AG09309 (cell line): ENCODE measurements at regions not wholly inside any gene's neighbourhood (a gene's known extent, or its start where the extent isn't known, plus 50 kb on each side); places are given as distances from the start of the nearest gene placed in this dataset.

Experiments
- DNase-seq: peaks from one replicate; pipeline ENCODE4 v3.0.0-alpha.2; 2010; ENCODE audit warnings: low read depth
- H3K4me3 ChIP-seq: 2 replicates; pipeline ENCODE4 v1.5.1; 2011; ENCODE audit warnings: mild to moderate bottlenecking, low read depth, low read length, moderate library complexity; ENCODE audit not compliant: control insufficient read depth
- TF ChIP-seq, protein P1 (sequence below): IDR thresholded peaks from 2 replicates; pipeline ENCODE4 v1.5.1; 2011; ENCODE audit warnings: mild to moderate bottlenecking, low read depth, low read length, inconsistent platforms; ENCODE audit not compliant: insufficient read depth, control insufficient read depth; ENCODE audit errors: missing control alignments

DNA sequence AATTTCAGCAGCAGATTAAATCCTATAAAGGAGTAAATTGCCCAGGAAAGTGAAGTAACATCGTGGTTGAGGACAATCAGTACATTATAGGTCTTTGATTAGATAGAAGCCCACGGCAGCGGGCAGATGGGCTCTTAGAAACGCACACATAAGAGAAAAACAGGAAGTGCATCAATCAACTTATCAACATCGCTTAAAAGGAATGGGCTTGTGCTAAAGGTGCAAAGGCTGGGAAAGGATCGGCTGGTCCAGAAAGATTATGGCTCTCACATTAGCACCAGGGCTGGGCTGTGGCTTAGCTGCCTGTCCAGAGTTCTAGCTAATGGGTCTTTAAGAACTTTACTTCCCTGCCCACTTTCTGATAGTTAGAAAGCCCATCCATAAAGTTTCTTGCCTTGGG lies 292.0 kb upstream of the TNRC6C start:
- no peak for DNase-seq
- H3K4me3 ChIP-seq: no peak overlapping the region
- TF ChIP-seq, protein P1, sequence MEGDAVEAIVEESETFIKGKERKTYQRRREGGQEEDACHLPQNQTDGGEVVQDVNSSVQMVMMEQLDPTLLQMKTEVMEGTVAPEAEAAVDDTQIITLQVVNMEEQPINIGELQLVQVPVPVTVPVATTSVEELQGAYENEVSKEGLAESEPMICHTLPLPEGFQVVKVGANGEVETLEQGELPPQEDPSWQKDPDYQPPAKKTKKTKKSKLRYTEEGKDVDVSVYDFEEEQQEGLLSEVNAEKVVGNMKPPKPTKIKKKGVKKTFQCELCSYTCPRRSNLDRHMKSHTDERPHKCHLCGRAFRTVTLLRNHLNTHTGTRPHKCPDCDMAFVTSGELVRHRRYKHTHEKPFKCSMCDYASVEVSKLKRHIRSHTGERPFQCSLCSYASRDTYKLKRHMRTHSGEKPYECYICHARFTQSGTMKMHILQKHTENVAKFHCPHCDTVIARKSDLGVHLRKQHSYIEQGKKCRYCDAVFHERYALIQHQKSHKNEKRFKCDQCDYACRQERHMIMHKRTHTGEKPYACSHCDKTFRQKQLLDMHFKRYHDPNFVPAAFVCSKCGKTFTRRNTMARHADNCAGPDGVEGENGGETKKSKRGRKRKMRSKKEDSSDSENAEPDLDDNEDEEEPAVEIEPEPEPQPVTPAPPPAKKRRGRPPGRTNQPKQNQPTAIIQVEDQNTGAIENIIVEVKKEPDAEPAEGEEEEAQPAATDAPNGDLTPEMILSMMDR: no peak

DNA sequence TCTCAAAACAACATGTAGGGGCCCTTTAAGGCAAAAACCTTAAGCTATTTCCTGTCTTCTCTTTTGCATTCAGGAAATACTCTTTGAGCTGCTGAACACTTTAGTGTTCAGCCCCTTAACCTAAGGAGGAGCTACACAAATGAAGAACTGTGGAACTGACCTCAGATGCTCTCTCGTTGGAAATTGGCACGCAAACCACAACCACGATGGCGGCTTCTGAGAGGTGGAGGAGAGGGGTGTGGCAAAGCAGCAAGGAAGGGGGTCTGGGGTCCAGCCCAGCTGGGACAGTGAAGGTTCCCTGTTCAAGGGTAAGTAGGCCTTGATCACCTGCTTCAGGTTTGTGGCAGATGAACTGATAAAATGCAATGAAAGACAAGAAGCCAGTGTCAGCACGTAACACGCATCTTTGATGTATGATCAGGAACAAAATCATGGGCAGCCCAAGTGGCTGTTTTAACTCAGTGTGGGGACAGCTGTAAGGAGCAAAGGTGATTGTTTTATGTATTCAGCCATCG lies 291.6 kb upstream of the TNRC6C start:
- H3K4me3 ChIP-seq: no peak overlapping the region
- DNase-seq: no peak
- TF ChIP-seq, protein P1: no peak

DNA sequence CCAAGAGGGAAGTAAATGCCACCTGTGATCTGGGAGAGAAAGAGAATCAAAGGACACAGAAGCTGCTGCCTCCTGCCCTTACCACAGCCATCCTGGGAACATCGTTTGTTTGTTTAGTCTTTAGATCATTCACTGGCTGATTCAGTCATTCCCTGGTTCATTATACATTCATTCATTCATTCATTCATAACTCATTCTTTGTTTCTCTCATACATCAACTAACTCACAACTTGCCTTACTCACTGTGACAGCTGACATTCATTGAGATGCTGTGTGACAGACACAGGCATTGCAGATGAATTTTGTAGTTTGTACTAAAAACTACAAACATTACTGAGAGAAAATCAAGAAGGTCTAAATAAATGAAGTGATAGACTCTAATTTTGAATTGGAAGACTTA lies 291.0 kb upstream of the TNRC6C start:
- DNase-seq: no peak
- TF ChIP-seq, protein P1: no peak
- no peak overlapping the region for H3K4me3 ChIP-seq

DNA sequence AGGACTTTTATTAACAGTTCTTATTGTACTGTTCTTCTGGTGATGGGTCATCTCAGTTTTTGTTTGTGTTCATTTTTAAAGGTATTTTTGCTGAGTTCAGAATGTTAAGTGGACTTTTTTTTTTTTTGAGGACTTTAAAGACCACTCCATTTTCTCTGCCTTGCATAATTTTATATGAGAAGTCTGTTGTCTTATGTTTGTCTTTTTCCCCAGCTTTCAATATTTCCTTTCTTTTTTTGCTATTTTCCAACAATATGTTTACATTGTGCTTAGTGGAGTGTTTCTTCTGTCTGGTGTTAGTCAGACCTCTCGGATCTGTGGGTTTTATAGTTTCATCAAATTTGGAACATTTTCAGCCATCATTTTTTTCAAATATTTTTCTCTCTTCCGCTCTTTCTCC lies 290.0 kb upstream of the TNRC6C start:
- no peak overlapping the region for H3K4me3 ChIP-seq
- DNase-seq: no peak
- TF ChIP-seq, protein P1: no peak

DNA sequence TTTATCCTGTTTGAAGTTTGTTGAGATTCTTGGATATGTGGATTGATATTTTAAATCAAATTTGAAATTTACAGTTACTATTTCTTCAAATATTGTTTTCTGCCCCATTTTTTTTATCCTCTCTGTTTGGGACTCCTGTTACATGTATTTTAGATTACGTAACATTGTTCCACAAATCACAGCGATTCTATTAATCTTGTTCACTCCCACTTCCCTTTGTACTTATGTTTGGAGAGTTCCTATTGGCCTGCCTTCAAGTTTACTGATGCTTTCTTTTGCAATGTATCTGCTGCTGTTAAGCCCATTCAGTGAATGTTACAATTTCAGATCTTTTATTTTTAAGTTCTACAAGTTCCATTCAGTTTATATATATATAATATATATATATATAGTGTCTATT lies 288.3 kb upstream of the TNRC6C start:
- TF ChIP-seq, protein P1: no peak
- no peak overlapping the region for H3K4me3 ChIP-seq
- no peak for DNase-seq

DNA sequence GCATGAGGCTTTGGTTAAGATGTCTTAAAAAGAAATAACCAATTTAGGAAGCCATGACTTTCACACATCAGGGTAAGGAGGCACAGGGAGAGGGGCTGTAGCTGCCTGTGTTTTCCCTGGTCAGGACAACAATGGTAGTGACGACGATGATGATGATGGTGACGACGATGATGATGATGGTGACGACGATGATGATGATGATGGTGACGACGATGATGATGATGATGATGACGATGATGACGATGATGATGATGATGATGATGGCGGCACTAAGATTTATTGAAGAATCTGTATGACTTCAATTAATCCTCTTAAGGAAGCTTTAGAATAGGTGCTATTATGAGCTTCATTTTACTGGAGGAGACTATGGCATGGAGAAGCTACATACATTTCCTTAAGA lies 284.1 kb upstream of the TNRC6C start:
- no peak for DNase-seq
- TF ChIP-seq, protein P1: no peak
- H3K4me3 ChIP-seq: no peak overlapping the region

DNA sequence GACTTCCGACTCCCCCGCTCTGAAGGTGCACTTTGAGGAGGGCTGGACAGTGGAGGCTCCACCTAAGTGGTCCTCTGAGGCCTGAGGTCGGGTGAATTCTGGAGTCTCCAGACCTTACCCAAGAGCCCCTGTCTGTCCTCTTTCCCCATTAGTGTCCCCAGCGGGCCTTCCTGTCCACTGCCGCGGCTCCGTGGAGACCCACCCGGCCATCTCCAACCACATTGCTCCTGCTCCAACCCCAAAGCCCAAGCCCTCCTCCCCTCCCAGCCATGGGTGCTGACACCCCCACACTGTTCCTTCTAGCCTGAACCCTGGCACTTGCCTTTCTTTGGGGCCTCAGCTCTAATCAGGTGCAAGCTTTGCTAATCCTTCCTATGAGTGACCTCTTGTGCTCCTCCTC lies 283.1 kb upstream of the TNRC6C start:
- no peak overlapping the region for H3K4me3 ChIP-seq
- TF ChIP-seq, protein P1: no peak
- DNase-seq: no peak
